ENCODE measurements at regions not wholly inside any gene's neighbourhood (a gene's known extent, or its start where the extent isn't known, plus 50 kb on each side); places are given as distances from the start of the nearest gene placed in this dataset.

- Mint-ChIP-seq H3K4me3 (no peak overlapping the region), H3K27ac (no peak overlapping the region), H3K36me3 (ENCODE audit: low read depth) (no peaks in the 10 kb centered on the region), H3K9me3 (ENCODE audit: low read depth) (no peaks in the 10 kb centered on the region), H3K27me3 (peaks cover 20% of the 10 kb centered on the region), H3K4me1 (peaks cover 8% of the 10 kb centered on the region)
- ATAC-seq (no peak), DNase-seq (no peak)
- intact Hi-C loops (cut with DNase I, micrococcal nuclease): no loop called here
- CTCF ChIA-PET: no interaction called here
- POLR2A ChIA-PET: no interaction called here
Measured at GRCh38 chr5:14008819-14009311, 64.4 kb upstream of the DNAH5 start.

- no peak overlapping the region for H3K27ac Mint-ChIP-seq
- no peak overlapping the region for H3K4me3 Mint-ChIP-seq
- no peaks in the 10 kb centered on the region for H3K9me3 Mint-ChIP-seq (ENCODE audit: low read depth)
- no peaks in the 10 kb centered on the region for H3K36me3 Mint-ChIP-seq (ENCODE audit: low read depth)
- ChIA-PET CTCF (interaction anchor here (0.6 to 1.1 kb wide), 2 partner anchors 637 to 648 kb away, joined by 3 read pairs; no protein-coding TSS in a partner anchor), POLR2A (interaction anchor here (0.6 kb wide), 1 partner anchor 44 kb away, joined by 3 read pairs; no protein-coding TSS in a partner anchor)
- intact Hi-C loops (cut with DNase I, micrococcal nuclease): no loop called here
- peaks cover 14% of the 10 kb centered on the region for H3K27me3 Mint-ChIP-seq
- peaks cover 7% of the 10 kb centered on the region for H3K4me1 Mint-ChIP-seq
- ATAC-seq: no peak
- DNase-seq: no peak
Measured at GRCh38 chr5:14006823-14007520, 62.5 kb upstream of the DNAH5 start.

DNA sequence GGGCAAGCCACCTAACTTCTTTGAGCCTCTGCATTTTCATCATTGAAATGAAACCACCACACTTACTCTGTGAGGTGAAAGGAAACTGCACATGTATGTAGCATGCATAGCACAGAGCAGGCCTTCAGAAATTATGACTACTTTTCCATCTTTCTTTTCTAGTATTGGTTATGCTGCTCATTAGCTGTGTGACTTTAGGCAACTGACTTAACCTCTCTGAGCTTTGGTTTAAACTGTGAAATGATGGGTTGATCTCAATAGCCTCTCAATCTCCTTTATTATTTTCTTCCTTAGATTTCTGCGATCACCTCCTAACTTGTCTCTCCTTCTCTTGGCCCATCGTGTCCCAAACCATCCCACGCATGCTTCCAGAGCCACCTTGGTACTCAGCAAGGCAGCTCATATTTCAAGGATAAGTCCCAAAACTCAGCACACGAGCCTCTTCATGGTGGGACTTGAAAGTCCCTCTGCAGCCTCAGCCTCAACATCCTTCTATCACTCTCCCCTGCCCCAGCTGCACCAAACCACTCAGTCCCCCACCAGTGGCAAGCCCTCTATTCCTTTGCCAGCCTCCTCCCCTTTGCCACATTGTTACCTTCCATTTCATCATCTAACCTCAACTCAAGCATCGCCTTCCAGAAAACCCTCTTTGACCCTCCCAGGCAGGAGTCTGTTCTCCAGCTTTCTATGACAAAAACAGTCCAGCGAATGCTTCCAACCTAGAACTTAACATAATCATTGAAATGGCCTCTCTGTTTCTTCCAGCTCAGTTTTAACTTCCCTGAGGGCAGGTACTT lies 60.3 kb upstream of the DNAH5 start:
- CTCF ChIA-PET: no interaction called here
- Mint-ChIP-seq H3K9me3 (ENCODE audit: low read depth) (no peaks in the 10 kb centered on the region), H3K27ac (no peak overlapping the region), H3K4me3 (no peak overlapping the region), H3K4me1 (no peaks in the 10 kb centered on the region), H3K36me3 (ENCODE audit: low read depth) (no peaks in the 10 kb centered on the region), H3K27me3 (peaks cover 12% of the 10 kb centered on the region)
- POLR2A ChIA-PET: no interaction called here
- ATAC-seq (no peak), DNase-seq (no peak)
- intact Hi-C loops (cut with DNase I, micrococcal nuclease): no loop called here

DNA sequence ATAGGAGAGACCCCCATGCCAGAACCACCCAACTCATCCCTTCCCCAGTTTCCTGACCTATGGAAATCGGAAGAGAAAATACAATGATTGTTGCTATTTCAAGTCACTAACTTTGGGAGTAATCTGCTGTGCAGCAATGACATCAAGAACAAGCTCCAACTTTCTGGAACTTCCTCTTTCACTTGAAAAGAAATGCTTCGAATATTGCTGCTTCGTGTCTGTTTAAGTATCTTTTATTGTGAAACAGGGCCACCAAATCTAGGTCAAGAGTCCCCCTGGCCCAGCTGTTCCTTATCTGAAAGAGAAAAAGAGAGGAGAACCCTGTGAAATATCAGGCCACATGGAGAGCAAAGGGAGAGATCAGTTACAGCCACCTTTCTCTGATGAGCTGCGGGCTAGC lies 59.4 kb upstream of the DNAH5 start:
- Mint-ChIP-seq H3K4me3 (no peak overlapping the region), H3K27me3 (peaks cover 9% of the 10 kb centered on the region), H3K27ac (no peak overlapping the region), H3K36me3 (ENCODE audit: low read depth) (no peaks in the 10 kb centered on the region), H3K9me3 (ENCODE audit: low read depth) (no peaks in the 10 kb centered on the region), H3K4me1 (no peaks in the 10 kb centered on the region)
- DNase-seq: no peak
- no peak for ATAC-seq
- intact Hi-C loops (cut with DNase I, micrococcal nuclease): no loop called here
- POLR2A ChIA-PET: no interaction called here
- CTCF ChIA-PET: no interaction called here

- Mint-ChIP-seq H3K4me3 (no peak overlapping the region), H3K4me1 (no peaks in the 10 kb centered on the region), H3K9me3 (ENCODE audit: low read depth) (no peaks in the 10 kb centered on the region), H3K27ac (no peak overlapping the region), H3K27me3 (peaks cover 9% of the 10 kb centered on the region), H3K36me3 (ENCODE audit: low read depth) (no peaks in the 10 kb centered on the region)
- intact Hi-C loops (cut with DNase I, micrococcal nuclease): no loop called here
- DNase-seq (no peak), ATAC-seq (no peak)
- CTCF ChIA-PET: no interaction called here
- POLR2A ChIA-PET: no interaction called here
Measured at GRCh38 chr5:14003513-14003912, 59.0 kb upstream of the DNAH5 start.

GRCh38 chr5:13998254-13998653 lies 53.8 kb upstream of the DNAH5 start:
- Mint-ChIP-seq H3K4me1 (no peaks in the 10 kb centered on the region), H3K9me3 (ENCODE audit: low read depth) (peaks cover 4% of the 10 kb centered on the region), H3K4me3 (no peak overlapping the region), H3K27ac (no peak overlapping the region), H3K27me3 (peaks cover 6% of the 10 kb centered on the region), H3K36me3 (ENCODE audit: low read depth) (no peaks in the 10 kb centered on the region)
- DNase-seq (no peak), ATAC-seq (no peak)
- intact Hi-C loops (cut with DNase I, micrococcal nuclease): no loop called here
- ChIA-PET CTCF (no interaction called here), POLR2A (no interaction called here)

DNA sequence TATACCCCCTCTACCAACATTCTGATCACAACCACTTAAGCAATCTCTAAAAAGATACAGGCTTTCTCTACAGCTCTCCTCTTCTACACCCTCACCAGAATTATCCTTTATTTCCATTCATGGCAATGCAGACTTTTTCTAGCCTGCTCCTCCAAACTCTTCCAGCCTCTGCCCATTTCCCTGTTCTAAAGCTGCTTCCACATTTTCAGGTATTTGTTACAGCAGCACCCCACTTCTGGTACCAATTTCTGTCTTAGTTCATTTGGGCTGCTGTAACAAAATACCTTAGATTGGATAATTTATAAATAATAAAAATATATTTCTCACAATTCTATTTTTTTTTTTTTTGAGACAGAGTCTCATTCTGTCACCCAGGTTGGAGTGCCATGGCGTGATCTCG lies 53.0 kb upstream of the DNAH5 start:
- CTCF ChIA-PET: no interaction called here
- no peak for DNase-seq

GRCh38 chr5:13994621-13995253 lies 50.2 kb upstream of the DNAH5 start:
- Mint-ChIP-seq H3K9me3 (ENCODE audit: low read depth) (peaks cover 4% of the 10 kb centered on the region), H3K27ac (no peak overlapping the region), H3K27me3 (no peaks in the 10 kb centered on the region), H3K4me1 (no peaks in the 10 kb centered on the region), H3K4me3 (no peak overlapping the region), H3K36me3 (ENCODE audit: low read depth) (no peaks in the 10 kb centered on the region)
- ChIA-PET POLR2A (no interaction called here), CTCF (interaction anchor here (0.6 to 0.8 kb wide), 2 partner anchors 9 to 35 kb away, joined by 3 read pairs; no protein-coding TSS in a partner anchor)
- no peak for DNase-seq
- intact Hi-C loops (cut with DNase I, micrococcal nuclease): no loop called here
- no peak for ATAC-seq

More for the DNA sequence above, 53.0 kb upstream of the DNAH5 start:
- no peaks in the 10 kb centered on the region for H3K4me1 Mint-ChIP-seq
- POLR2A ChIA-PET: no interaction called here
- peaks cover 4% of the 10 kb centered on the region for H3K9me3 Mint-ChIP-seq (ENCODE audit: low read depth)
- H3K27me3 Mint-ChIP-seq: peaks cover 6% of the 10 kb centered on the region
- no peak overlapping the region for H3K27ac Mint-ChIP-seq
- no peak overlapping the region for H3K4me3 Mint-ChIP-seq
- H3K36me3 Mint-ChIP-seq (ENCODE audit: low read depth): no peaks in the 10 kb centered on the region
- no peak for ATAC-seq
- intact Hi-C loops (cut with DNase I, micrococcal nuclease): no loop called here
